Activated T-cell treated with anti-CD3 and anti-CD28 coated beads, Interleukin-2, amount 50 U/mL, for 4 hours (primary cell): ENCODE measurements at regions not wholly inside any gene's neighbourhood (a gene's known extent, or its start where the extent isn't known, plus 50 kb on each side); places are given as distances from the start of the nearest gene placed in this dataset.

ENCODE experiments used
- ATAC-seq, 2 donors: fragments of 200-7000 bp; cut with Tn5 transposase; one replicate each; pipeline ENCODE4 v1.10.0; 2021
- DNase-seq: peaks from one replicate; pipeline ENCODE4 v3.0.0-alpha.2; 2020
- H3K27me3 Mint-ChIP-seq: one replicate; pipeline ENCODE4 v1.8.0; 2021; ENCODE audit warnings: low read depth, mixed read lengths
- H3K36me3 Mint-ChIP-seq: one replicate; pipeline ENCODE4 v1.8.0; 2022; ENCODE audit warnings: mixed read lengths; ENCODE audit not compliant: insufficient read depth
- H3K4me1 Mint-ChIP-seq: one replicate; pipeline ENCODE4 v1.8.0; 2021; ENCODE audit warnings: low read depth, mixed read lengths
- H3K4me3 Mint-ChIP-seq: one replicate; pipeline ENCODE4 v1.8.0; 2021; ENCODE audit warnings: mild to moderate bottlenecking, moderate library complexity, mixed read lengths
- H3K9me3 Mint-ChIP-seq: one replicate; pipeline ENCODE4 v1.8.0; 2021; ENCODE audit warnings: mixed read lengths

DNA sequence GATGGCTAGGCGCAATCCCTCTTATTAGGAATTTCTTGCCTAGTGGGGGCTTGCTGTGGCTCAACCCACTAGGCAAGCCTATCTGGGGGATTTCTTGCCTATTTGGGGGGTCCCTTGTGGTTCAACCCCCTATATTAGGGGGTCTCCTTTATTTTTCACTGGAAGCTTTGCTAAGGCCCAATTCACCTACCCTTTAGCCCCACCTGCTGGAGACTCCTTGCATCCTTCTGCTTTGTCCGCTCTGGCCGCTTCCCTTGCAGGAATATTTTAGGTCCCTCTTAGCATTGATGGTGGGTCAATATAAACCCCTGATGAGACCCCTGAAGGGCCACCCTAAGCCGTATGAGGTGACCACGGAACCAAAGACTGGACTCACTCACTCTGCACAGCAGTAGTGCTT is 1552.1 kb downstream of the AACS start:
- Mint-ChIP-seq H3K4me1 (no peaks in the 10 kb centered on the region), H3K27me3 (no peaks in the 10 kb centered on the region), H3K36me3 (no peaks in the 10 kb centered on the region), H3K9me3 (peaks cover 21% of the 10 kb centered on the region), H3K4me3 (no peak overlapping the region)
- ATAC-seq (no peak), DNase-seq (no peak)

DNA sequence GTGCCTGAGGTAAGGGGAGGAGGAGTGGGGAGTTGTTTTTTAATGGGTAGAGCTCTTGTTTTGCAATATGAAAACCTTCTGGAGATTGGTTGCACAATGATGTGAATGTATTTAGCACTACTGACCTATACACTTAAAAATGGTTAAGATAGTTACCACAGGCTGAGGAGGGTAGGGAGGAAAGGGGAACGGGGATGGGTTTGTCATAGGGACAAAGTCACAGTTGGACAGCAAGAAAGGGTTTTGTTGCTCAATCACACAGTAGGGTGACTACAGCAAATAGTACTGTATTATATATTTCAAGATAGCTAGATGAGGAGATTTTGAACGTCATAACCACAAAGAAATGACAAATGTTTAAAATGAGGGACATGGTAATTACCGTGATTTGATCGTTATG is 1562.4 kb downstream of the AACS start:
- Mint-ChIP-seq H3K4me3 (no peak overlapping the region), H3K27me3 (no peaks in the 10 kb centered on the region), H3K9me3 (peaks cover 9% of the 10 kb centered on the region), H3K4me1 (no peaks in the 10 kb centered on the region), H3K36me3 (no peaks in the 10 kb centered on the region)
- ATAC-seq (no peak), DNase-seq (no peak)

DNA sequence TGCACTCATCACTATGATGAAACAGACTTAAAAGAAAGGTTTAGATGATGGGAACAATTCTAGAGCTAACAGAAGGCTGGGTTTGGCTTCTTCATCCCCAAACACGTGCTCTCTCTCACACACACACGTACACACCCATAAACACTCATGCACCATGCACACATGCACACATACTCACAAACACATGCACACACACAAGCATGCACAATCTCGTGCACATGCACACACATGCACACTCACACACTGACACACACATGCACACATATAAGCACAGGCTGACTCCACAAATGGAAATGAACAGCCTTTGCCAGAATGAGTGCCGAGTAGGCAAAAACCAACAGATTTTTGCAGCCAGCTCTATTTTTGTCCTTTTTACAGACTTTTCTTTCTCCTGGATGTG is 1571.6 kb downstream of the AACS start:
- Mint-ChIP-seq H3K9me3 (peaks cover 18% of the 10 kb centered on the region), H3K4me1 (no peaks in the 10 kb centered on the region)
- DNase-seq, result no peak

DNA sequence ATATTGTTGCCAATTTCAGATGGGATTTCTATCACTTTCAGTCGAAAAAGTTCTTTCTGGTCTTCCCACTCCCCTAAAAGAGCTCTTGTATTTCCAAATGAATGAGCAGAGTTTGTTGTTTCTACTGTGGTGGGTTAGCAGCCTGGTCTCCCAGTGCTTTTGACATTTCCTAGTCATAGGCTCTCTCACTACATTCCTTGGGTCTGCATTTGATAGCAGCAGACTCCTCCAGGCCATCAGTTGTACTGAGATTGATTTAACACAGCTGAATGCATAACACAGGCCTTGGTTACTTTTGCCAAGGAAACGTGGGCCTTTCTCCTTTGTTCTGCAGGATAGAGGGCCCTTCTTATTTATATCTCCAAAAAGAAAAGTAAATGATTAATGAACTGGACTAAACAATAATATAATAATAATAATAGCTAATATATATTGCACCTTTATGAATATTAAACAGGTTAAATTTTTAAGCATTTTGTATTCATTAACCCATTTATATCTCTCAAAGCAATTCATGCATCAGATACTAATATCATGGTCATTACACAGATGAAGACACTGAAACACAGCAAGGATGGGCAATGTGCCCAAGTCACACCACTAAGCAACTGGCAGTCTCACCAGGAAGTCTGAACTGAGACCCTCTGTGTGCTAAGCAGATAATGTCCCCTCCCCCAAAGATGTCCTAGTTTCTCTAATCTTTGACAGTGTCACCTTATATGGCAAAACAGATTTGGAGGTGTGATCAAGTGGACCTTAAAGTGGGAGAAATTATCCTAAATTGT is 1579.2 kb downstream of the AACS start:
- Mint-ChIP-seq H3K4me1 (no peaks in the 10 kb centered on the region), H3K9me3 (peaks cover 25% of the 10 kb centered on the region), H3K36me3 (no peaks in the 10 kb centered on the region), H3K27me3 (no peaks in the 10 kb centered on the region), H3K4me3 (no peak overlapping the region)
- no peak for ATAC-seq
- DNase-seq, result no peak

More for the DNA sequence above, 1571.6 kb downstream of the AACS start:
- Mint-ChIP-seq H3K4me3 (no peak overlapping the region), H3K36me3 (no peaks in the 10 kb centered on the region), H3K27me3 (peaks cover 2% of the 10 kb centered on the region)
- ATAC-seq, result no peak

DNA sequence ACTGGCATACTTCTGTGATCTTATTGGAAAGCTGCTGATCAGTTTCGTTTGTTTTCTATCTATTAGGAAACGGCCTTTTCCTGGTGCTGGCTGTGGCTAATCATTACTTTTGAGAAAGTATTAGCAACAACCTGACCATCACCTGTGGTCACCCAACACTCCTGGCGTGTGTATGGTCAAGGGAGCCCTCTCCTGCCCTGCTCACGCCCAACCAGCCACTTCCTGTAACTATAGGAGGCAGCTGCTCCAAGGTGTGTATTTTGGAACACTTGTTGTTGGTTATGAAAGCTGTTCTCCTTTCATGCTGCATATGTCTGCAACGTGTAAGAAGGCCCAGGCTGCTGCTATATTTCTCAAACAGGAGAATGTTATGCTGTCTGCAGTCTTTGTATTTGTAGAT is 1582.8 kb downstream of the AACS start:
- Mint-ChIP-seq H3K4me1 (no peaks in the 10 kb centered on the region), H3K36me3 (no peaks in the 10 kb centered on the region), H3K27me3 (no peaks in the 10 kb centered on the region), H3K9me3 (peaks cover 12% of the 10 kb centered on the region), H3K4me3 (no peak overlapping the region)
- ATAC-seq, result no peak
- DNase-seq, result no peak

DNA sequence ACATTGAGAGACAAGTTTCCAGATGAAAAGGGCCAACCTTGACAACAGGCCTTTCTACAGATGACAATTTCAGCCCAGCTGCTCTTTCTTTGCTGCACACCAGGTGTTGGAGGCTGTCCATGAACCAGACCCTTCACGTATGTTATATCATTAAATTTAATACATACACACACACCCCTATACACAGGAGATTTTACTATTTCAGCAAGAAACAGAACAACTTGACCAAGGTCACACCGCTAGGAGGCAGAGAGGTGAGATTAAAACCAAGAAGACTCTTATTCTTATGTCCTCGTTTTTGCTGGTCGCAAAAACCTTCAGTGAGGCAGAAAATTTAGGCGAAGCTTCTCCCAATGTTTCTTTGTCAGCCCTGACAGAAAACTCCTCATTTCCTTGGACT is 1585.9 kb downstream of the AACS start:
- DNase-seq, result no peak
- no peak overlapping the region for H3K4me3 Mint-ChIP-seq
- no peaks in the 10 kb centered on the region for H3K4me1 Mint-ChIP-seq
- H3K27me3 Mint-ChIP-seq, result no peaks in the 10 kb centered on the region
- no peak for ATAC-seq
- no peaks in the 10 kb centered on the region for H3K9me3 Mint-ChIP-seq
- H3K36me3 Mint-ChIP-seq, result no peaks in the 10 kb centered on the region

DNA sequence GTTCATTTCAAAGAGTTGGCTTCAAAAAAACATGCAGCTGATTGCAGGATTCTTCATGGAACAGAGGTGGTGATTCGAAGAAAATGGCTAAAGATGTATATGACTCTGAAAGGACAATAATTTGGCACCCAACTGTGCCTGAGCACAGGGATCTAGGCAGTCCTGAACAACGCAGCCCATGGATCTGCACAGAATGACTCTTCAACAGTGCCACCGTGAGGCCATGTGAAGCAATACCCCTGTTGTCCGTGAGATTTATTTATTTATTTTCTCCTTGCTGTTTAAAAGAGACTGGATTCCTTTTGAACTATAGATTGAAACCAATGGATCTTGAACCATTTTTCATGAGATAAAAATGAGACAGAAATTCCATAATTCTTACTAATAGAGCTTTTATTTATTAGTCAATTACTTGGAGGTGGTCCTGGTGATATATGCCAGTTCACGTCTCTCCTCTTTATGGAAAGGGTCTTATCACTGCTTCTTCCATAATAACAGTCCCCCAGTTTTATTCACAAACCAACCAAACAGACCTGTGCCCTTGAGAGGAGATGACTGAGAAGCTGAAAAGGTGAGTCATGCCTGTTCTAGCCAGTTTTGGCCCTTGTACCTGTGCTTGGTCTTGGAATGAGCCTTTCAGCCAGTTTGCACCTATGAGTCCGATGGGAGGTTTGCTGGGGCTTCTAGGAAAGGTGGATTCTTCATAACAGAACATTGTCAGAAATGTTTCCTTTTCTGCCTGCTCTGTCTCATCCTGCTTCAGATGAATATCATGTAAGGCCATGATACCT is 1598.3 kb downstream of the AACS start:
- peaks cover 26% of the 10 kb centered on the region for H3K9me3 Mint-ChIP-seq
- no peaks in the 10 kb centered on the region for H3K36me3 Mint-ChIP-seq
- DNase-seq (no peak), ATAC-seq (no peak)
- no peak overlapping the region for H3K4me3 Mint-ChIP-seq
- H3K4me1 Mint-ChIP-seq, result no peaks in the 10 kb centered on the region
- H3K27me3 Mint-ChIP-seq, result no peaks in the 10 kb centered on the region

DNA sequence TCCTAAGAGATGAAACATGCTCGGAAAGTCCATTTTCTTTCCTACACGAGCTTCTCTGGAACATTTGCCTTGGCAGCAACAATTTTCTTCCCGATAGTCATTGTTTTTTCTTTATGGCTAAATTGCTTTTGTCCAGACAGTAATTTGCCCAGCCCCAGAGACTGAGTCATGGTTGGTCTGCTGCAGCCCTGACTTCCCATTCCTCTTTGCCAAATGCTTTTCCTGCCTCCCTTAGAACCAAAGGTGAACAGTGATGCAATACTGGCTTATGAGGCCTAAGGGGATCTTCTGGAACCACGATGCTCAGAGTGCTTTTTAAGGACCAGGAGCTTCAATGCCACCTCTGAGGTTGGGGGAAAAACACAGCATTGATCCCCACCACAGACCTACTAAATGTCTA is 1599.6 kb upstream of the TMEM132C start:
- Mint-ChIP-seq H3K27me3 (no peaks in the 10 kb centered on the region), H3K9me3 (peaks cover 14% of the 10 kb centered on the region), H3K36me3 (no peaks in the 10 kb centered on the region), H3K4me3 (no peak overlapping the region), H3K4me1 (no peaks in the 10 kb centered on the region)
- DNase-seq (no peak), ATAC-seq (no peak)

DNA sequence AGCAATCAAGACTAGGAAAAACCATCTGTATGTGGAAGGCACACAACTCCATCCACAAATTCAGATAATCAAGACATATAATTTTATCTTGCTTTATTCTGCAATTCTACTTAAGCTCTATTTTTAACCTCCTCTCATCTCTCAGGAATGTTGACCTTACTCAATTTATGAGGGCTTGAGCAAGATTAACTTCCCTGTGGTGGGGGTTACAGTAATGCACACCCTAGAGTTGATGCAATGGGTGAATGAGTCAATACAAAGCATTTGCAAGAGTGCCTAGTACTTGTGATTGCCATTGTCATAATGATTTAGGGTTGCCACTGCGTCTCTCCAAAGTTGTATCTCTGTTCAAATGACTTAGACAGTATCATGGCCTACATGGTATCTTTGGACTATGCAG is 1598.4 kb upstream of the TMEM132C start:
- Mint-ChIP-seq H3K4me1 (no peaks in the 10 kb centered on the region), H3K4me3 (no peak overlapping the region), H3K36me3 (no peaks in the 10 kb centered on the region), H3K27me3 (no peaks in the 10 kb centered on the region), H3K9me3 (peaks cover 3% of the 10 kb centered on the region)
- DNase-seq (no peak), ATAC-seq (no peak)

DNA sequence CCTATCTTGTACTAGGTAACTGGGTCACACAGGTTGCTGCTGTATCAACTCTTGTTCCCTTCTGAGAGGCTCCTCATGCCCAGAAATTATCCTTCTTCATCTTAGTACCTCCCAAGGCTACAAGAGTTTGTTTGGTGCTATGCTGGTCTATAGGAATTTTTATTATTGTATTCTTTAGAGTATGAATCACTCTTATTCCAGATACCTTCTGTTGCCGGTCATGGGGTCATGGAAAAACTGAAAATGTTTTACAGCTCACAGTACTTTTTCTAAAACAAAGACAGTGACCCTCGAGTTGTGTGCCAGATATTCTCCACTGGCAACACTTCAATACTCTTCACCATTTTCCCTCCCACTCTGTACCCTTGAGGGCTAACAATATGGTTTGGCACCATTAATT is 1598.0 kb upstream of the TMEM132C start:
- ATAC-seq, result no peak
- no peaks in the 10 kb centered on the region for H3K4me1 Mint-ChIP-seq
- no peaks in the 10 kb centered on the region for H3K27me3 Mint-ChIP-seq
- H3K9me3 Mint-ChIP-seq, result no peaks in the 10 kb centered on the region
- no peaks in the 10 kb centered on the region for H3K36me3 Mint-ChIP-seq
- DNase-seq, result no peak
- H3K4me3 Mint-ChIP-seq, result no peak overlapping the region

DNA sequence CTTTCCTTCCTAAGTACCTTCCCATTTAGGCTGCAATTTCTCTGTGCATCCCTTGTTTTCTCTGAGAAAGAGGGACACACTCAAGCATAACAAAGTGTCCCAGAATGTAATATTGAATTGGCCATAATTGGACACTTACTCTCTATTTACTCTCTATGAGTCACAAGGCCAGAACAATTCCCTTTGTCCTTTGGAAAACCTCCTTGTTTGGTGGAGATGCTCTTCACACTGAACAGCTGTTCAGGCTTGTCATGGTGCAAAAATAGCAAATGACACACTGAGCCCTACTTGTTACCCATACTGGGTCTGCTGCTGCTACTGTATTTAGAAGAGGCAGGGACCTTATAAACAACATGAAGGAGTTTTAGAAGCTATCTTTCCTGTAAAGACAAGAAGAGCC is 1590.5 kb upstream of the TMEM132C start:
- H3K4me1 Mint-ChIP-seq, result no peaks in the 10 kb centered on the region
- no peaks in the 10 kb centered on the region for H3K36me3 Mint-ChIP-seq
- no peak for ATAC-seq
- DNase-seq, result no peak
- no peaks in the 10 kb centered on the region for H3K9me3 Mint-ChIP-seq
- H3K27me3 Mint-ChIP-seq, result no peaks in the 10 kb centered on the region
- no peak overlapping the region for H3K4me3 Mint-ChIP-seq

DNA sequence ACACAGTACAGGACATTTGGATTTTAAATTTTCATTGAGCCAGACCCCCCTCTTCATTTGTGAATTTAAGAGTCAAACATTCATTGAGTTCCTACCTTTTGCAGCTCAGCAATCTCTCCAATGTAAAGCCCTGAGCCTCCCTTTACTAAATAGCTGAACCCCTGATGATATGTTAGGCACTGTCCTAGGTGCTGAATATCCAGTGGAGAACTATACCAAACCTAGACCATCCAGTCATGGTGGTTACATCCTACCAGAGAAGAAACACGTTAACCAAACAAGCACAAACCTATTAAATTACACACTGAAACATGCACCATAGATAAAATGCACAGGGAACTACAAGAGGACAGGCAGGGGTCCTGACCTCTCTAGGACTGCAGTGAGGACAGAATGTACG is 1585.3 kb upstream of the TMEM132C start:
- H3K36me3 Mint-ChIP-seq, result no peaks in the 10 kb centered on the region
- ATAC-seq (no peak), DNase-seq (no peak)
- H3K4me1 Mint-ChIP-seq, result no peaks in the 10 kb centered on the region
- H3K9me3 Mint-ChIP-seq, result peaks cover 6% of the 10 kb centered on the region
- H3K27me3 Mint-ChIP-seq, result no peaks in the 10 kb centered on the region
- no peak overlapping the region for H3K4me3 Mint-ChIP-seq

DNA sequence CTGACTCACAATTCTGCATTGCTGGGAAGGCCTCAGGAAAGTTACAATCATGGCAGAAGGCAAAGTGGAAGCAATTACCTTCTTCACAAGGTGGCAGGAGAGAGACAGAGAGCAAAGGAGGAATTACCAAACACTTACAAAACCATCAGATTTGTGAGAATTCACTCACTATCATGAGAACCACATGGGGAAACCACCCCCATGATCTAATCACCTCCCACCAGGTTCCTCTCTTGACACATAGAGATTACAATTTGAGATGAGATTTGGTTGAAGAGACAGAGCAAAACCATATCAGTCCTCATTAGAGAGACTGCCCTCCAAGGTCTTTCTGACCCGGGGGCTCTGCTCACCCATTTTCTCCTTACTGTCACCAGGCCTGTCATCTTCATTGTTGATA is 1582.3 kb upstream of the TMEM132C start:
- peaks cover 6% of the 10 kb centered on the region for H3K9me3 Mint-ChIP-seq
- DNase-seq (no peak), ATAC-seq (no peak)
- H3K4me3 Mint-ChIP-seq, result no peak overlapping the region
- no peaks in the 10 kb centered on the region for H3K4me1 Mint-ChIP-seq
- H3K27me3 Mint-ChIP-seq, result no peaks in the 10 kb centered on the region
- H3K36me3 Mint-ChIP-seq, result no peaks in the 10 kb centered on the region

DNA sequence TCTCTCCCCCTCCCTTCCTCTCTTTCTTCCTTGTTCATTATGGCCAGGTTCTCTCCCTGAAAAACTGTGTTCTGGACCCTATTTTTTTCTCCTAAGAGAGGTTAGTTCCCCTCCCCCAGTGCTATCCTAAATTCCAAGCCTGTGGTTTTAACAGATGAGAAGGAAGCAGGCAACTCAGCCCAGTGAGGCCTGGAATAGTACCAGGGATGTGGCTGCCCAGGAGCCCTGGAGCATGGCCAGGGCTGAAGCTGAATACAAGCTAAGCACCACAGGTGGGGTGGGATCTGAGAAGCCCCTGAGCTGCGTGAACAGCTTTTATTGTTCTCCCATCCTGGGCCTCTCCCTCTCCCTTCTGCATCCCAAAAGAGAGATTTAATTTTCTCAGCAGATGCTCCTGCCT is 1581.3 kb upstream of the TMEM132C start:
- Mint-ChIP-seq H3K9me3 (peaks cover 6% of the 10 kb centered on the region), H3K4me3 (no peak overlapping the region), H3K36me3 (no peaks in the 10 kb centered on the region), H3K4me1 (no peaks in the 10 kb centered on the region), H3K27me3 (no peaks in the 10 kb centered on the region)
- ATAC-seq, result no peak
- DNase-seq, result no peak

DNA sequence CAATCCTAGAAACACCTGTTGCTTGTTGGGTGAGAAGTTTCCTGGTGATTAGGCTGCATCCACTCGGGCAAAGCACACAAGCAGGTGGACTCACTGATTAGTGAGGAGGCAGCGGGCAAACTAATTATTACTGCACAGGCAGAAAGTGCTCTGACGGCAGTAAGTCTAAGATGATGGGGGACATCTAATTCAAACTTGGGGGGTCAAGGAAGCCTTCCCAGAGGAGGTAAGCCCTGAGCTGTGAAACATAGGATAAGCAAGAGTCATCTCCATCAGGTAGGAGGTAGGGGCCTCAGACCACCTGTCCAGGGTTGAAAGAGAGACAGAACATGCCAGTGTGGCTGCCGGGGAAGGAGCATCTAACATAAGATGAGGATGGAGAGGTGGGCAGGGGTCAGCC is 1578.4 kb upstream of the TMEM132C start:
- Mint-ChIP-seq H3K27me3 (no peaks in the 10 kb centered on the region), H3K4me1 (no peaks in the 10 kb centered on the region), H3K9me3 (peaks cover 6% of the 10 kb centered on the region), H3K36me3 (no peaks in the 10 kb centered on the region), H3K4me3 (no peak overlapping the region)
- DNase-seq (no peak), ATAC-seq (no peak)
